HepG2 (cell line): ENCODE measurements at regions not wholly inside any gene's neighbourhood (a gene's known extent, or its start where the extent isn't known, plus 50 kb on each side); places are given as distances from the start of the nearest gene placed in this dataset.

Experiments
- ATAC-seq: fragments of 200-7000 bp; cut with Tn5 transposase; 3 replicates; pipeline ENCODE4 v1.9.1; 2020; ENCODE audit warnings: mild to moderate bottlenecking, moderate library complexity
- BruUV-seq: library from RNA; stranded (reverse); fragments of 400-500 nt; replicated peaks from 2 replicates; lab custom pipeline; 2021; lab: Mats Ljungman, UMichigan
- CTCF ChIA-PET: fragments of 300-600 bp; formaldehyde crosslinking; extraction: SDS; loops from one replicate; lab custom pipeline; 2021; ENCODE audit warnings: low total read pairs, inconsistent platforms, low intra/inter-chr PET ratio; lab: Yijun Ruan, JAX
- POLR2A ChIA-PET: fragments of 350-600 bp; sonication (Branson Sonifier 250); formaldehyde crosslinking; loops from one replicate; lab custom pipeline; 2020; ENCODE audit warnings: antibody characterized with exemption, inconsistent platforms; lab: Yijun Ruan, JAX
- DNase-seq: peaks from one replicate; pipeline ENCODE4 v3.0.0-alpha.2; 2015; ENCODE audit warnings: low spot score
- FAIRE-seq: peaks from 3 replicates; lab custom pipeline; 2011; peaks lifted over from hg19 to GRCh38; lab: Jason Lieb, UNC
- H2AFZ ChIP-seq: one replicate; pipeline ENCODE4 v1.6.1; 2011; ENCODE audit warnings: low read length, inconsistent platforms
- H3K27ac ChIP-seq: fragments of 300-600 bp; 3 replicates; pipeline ENCODE4 v1.8.0; 2011; ENCODE audit warnings: mixed run types, mild to moderate bottlenecking, mixed read lengths, low read length, inconsistent platforms; ENCODE audit not compliant: insufficient read depth; ENCODE audit errors: extremely low read length
- H3K27me3 ChIP-seq, 2 experiments: fragments of 200-600 bp in 1 of 2; 2 replicates in 1 of 2; 3 replicates in 1 of 2; pipeline versions ENCODE4 v1.6.0 to v1.8.0; 2011; ENCODE audit warnings: low read length in 2 of 2, mild to moderate bottlenecking in 2 of 2, moderate library complexity in 2 of 2, inconsistent platforms in 1 of 2; ENCODE audit not compliant: insufficient read depth in 2 of 2, control insufficient read depth in 1 of 2
- H3K36me3 ChIP-seq, 2 experiments: fragments of 200-600 bp in 1 of 2; replicated peaks in 1 of 2; 2 replicates in 1 of 2; 3 replicates in 1 of 2; pipeline versions ENCODE4 v1.5.1 to v1.8.0; 2011; ENCODE audit warnings: low read length in 2 of 2, inconsistent platforms in 1 of 2; ENCODE audit not compliant: insufficient read depth in 2 of 2, control insufficient read depth in 1 of 2
- H3K4me1 ChIP-seq: 2 replicates; pipeline ENCODE4 v1.5.1; 2012; ENCODE audit warnings: low read length, inconsistent platforms; ENCODE audit not compliant: insufficient read depth
- H3K4me2 ChIP-seq: 2 replicates; pipeline ENCODE4 v1.6.0; 2011; ENCODE audit warnings: low read depth, low read length, inconsistent platforms
- H3K4me3 ChIP-seq, 3 experiments: fragments of 200-600 bp in 1 of 3; sonication (generic), shearing (Covaris generic) in 1 of 3; replicated peaks in 1 of 3; 2 replicates each; pipeline ENCODE4 v1.5.1; 2011 to 2016; ENCODE audit warnings: low read length in 3 of 3, inconsistent platforms in 2 of 3, low read depth in 2 of 3, mild to moderate bottlenecking in 2 of 3, control low read depth in 1 of 3, mixed read lengths in 1 of 3; ENCODE audit not compliant: insufficient read depth in 1 of 3
- H3K79me2 ChIP-seq: one replicate; pipeline ENCODE4 v1.6.1; 2011; ENCODE audit warnings: low read length, inconsistent platforms; ENCODE audit not compliant: insufficient read depth
- H3K9ac ChIP-seq: 2 replicates; pipeline ENCODE4 v1.6.0; 2011; ENCODE audit warnings: mild to moderate bottlenecking, low read depth, low read length, inconsistent platforms; ENCODE audit not compliant: insufficient read depth
- H3K9me3 ChIP-seq: 2 replicates; pipeline ENCODE4 v1.5.1; 2012; ENCODE audit warnings: mild to moderate bottlenecking, low read length
- H4K20me1 ChIP-seq: 2 replicates; pipeline ENCODE4 v1.6.0; 2011; ENCODE audit warnings: inconsistent platforms, mild to moderate bottlenecking, low read length, moderate library complexity; ENCODE audit not compliant: insufficient read depth
- ARNTL ChIP-seq: sonication (generic); formaldehyde crosslinking; IDR thresholded peaks from 2 replicates; pipeline ENCODE4 v1.4.0; 2020; ENCODE audit warnings: mild to moderate bottlenecking, missing genetic modification reagents
- EP300 ChIP-seq, 3 experiments: sonication (generic) in 1 of 3; formaldehyde crosslinking in 1 of 3; IDR thresholded peaks; 2 replicates each; pipeline versions ENCODE4 v1.5.1 to v1.6.1; 2011 to 2020; ENCODE audit warnings: low read depth in 2 of 3, low read length in 2 of 3, borderline replicate concordance in 1 of 3, improper control_type of control experiment in 1 of 3, mild to moderate bottlenecking in 1 of 3, missing genetic modification reagents in 1 of 3, moderate library complexity in 1 of 3
- FOXJ3 ChIP-seq: sonication (generic); formaldehyde crosslinking; IDR thresholded peaks from 2 replicates; pipeline ENCODE4 v1.4.0; 2020; ENCODE audit warnings: missing genetic modification reagents, mild to moderate bottlenecking, borderline replicate concordance
- HHEX ChIP-seq: IDR thresholded peaks from 2 replicates; pipeline ENCODE4 v1.6.1; 2016; ENCODE audit warnings: control low read depth
- HOXD1 ChIP-seq: sonication (generic); formaldehyde crosslinking; IDR thresholded peaks from 2 replicates; pipeline ENCODE4 v1.5.0; 2020; ENCODE audit warnings: missing genetic modification reagents
- KLF13 ChIP-seq: sonication (generic); formaldehyde crosslinking; IDR thresholded peaks from 2 replicates; pipeline ENCODE4 v1.4.0; 2020; ENCODE audit warnings: mild to moderate bottlenecking, missing genetic modification reagents
- NFE2L1 ChIP-seq: sonication (generic); formaldehyde crosslinking; IDR thresholded peaks from 2 replicates; pipeline ENCODE4 v1.4.0; 2020; ENCODE audit warnings: missing genetic modification reagents, mild to moderate bottlenecking, borderline replicate concordance
- NFIC ChIP-seq: IDR thresholded peaks from 2 replicates; pipeline ENCODE4 v1.6.1; 2012; ENCODE audit warnings: mild to moderate bottlenecking, low read length, inconsistent platforms
- NR3C1 ChIP-seq: sonication (generic); formaldehyde crosslinking; IDR thresholded peaks from 2 replicates; pipeline ENCODE4 v1.4.0; 2020; ENCODE audit warnings: missing genetic modification reagents
- PCBP2 ChIP-seq: fragments of 200-400 bp; formaldehyde crosslinking; optimal IDR thresholded peaks from 2 replicates; pipeline ENCODE3; 2018; ENCODE audit warnings: low read length, low read depth; ENCODE audit not compliant: poor library complexity, severe bottlenecking
- POLR2AphosphoS5 ChIP-seq: IDR thresholded peaks from 2 replicates; pipeline ENCODE4 v1.6.1; 2012; ENCODE audit warnings: low read depth, low read length
- SETDB1 ChIP-seq: sonication (generic); formaldehyde crosslinking; IDR thresholded peaks from 2 replicates; pipeline ENCODE4 v1.5.1; 2020; ENCODE audit warnings: missing genetic modification reagents, mild to moderate bottlenecking, borderline replicate concordance
- ZNF549 ChIP-seq: sonication (generic); formaldehyde crosslinking; IDR thresholded peaks from 2 replicates; pipeline ENCODE4 v1.5.0; 2020; ENCODE audit warnings: missing genetic modification reagents
- ZNF570 ChIP-seq: sonication (generic); formaldehyde crosslinking; IDR thresholded peaks from 2 replicates; pipeline ENCODE4 v1.4.0; 2020; ENCODE audit warnings: mild to moderate bottlenecking, missing genetic modification reagents, borderline replicate concordance
- ZNF572 ChIP-seq: sonication (generic); formaldehyde crosslinking; IDR thresholded peaks from 2 replicates; pipeline ENCODE4 v1.5.1; 2020; ENCODE audit warnings: mild to moderate bottlenecking, missing genetic modification reagents
- WGBS: methylation state at CpG from one replicate; pipeline ENCODE4 v1.1.6; 2017; ENCODE audit warnings: low lambda C conversion rate; 5-methylcytosine and 5-hydroxymethylcytosine counted together
- in situ Hi-C: cut with HindIII; loops from 2 replicates; pipeline ENCODE4 v1.10.0; 2017; ENCODE audit warnings: low pct_unique_long_range_greater_than_20kb; ENCODE audit not compliant: extremely low pct_ligation_motif_present
- intact Hi-C: fragments of 100-400 bp; cut with micrococcal nuclease; formaldehyde crosslinking; loops from one replicate; pipeline ENCODE4 v1.10.0; 2022; ENCODE audit not compliant: unreplicated experiment

DNA sequence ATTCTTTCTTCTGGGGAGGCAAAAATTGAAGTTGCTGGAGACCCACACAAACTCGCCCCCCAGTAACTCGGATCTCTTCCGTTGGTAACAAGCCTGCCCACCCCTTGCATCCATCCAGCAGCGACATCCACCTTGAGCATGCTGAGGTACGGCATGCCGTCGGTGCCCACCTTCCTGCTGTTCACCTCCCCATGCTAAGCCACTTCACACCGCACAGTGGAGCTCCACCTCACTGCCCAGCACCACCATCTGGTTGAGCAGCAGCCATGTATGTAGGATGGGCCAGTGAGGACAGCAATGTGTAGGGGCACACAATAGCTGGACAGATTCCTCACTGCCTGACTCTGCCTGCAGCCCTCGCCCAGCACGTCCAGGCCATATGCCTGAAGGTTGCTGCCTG is 138.1 kb upstream of the ZNF92 start (continued):
- TF ChIP-seq HOXD1 (CRISPR knock-in tag) (no peak), PCBP2 (no peak), ZNF549 (no peak), ZNF570 (CRISPR knock-in tag) (no peak), NFIC (no peak)

DNA sequence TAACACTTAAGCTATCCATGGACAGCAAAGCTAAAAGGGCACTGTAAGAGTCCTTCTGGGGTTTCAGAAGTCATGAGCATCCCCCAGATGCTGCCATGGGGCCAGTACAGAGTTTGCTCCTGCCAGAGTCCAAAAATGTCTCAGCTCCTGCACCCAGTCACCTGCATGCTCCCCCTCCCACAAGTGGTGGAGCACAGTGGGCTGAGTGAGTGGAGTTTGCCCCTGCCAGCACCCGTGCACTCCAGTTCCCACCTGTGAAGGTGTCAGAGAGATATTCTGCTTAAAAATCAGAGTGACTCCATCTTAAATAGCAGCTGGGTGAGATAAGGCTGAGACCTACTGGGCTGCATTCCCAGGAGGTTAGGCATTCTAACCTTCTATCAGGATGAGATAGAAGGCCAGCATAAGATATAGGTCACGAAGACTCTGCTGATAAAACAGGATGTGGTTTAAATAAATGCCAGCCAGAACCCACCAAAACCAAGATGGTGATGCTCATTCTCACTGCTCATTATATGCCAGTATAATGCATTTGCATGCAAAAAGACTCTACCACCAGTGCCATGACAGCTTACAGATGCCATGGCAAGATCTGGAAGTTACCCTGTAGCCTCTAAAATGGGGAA is 140.1 kb upstream of the ZNF92 start:
- ATAC-seq, result no peak
- no peak for FAIRE-seq
- in situ Hi-C loops, result no loop called here

More for the DNA sequence above, 140.1 kb upstream of the ZNF92 start:
- no peaks in the 10 kb centered on the region for H4K20me1 ChIP-seq
- intact Hi-C loops, result no loop called here
- TF ChIP-seq ARNTL (CRISPR knock-in tag) (no peak), ZNF572 (CRISPR knock-in tag) (no peak), POLR2AphosphoS5 (no peak), SETDB1 (CRISPR knock-in tag) (no peak), KLF13 (CRISPR knock-in tag) (no peak), EP300 (IDR thresholded peaks at IDR 0.05; ENCODE audit: low read depth in 2 of 2, low read length in 2 of 2) (no peak), EP300 (CRISPR knock-in tag; IDR thresholded peaks at IDR 0.05; ENCODE audit: borderline replicate concordance) (no peak), HHEX (no peak), NR3C1 (CRISPR knock-in tag) (no peak), NFE2L1 (CRISPR knock-in tag) (no peak), FOXJ3 (no peak)
- TF ChIP-seq, all 625 proteins: peak for 0
- CTCF ChIA-PET, result no interaction called here
- Histone ChIP-seq H3K27ac (no peak overlapping the region), H2AFZ (no peak overlapping the region), H3K9ac (no peak overlapping the region), H3K9me3 (no peaks in the 10 kb centered on the region), H3K36me3 (no peaks in the 10 kb centered on the region), H3K4me2 (no peak overlapping the region), H3K79me2 (no peaks in the 10 kb centered on the region), H3K27me3 (peaks cover 0 to 5% of the 10 kb centered on the region in 2 experiments; a peak in 2 of 5 replicates), H3K4me1 (peaks cover 16% of the 10 kb centered on the region), H3K4me3 (no peak overlapping the region)
- WGBS, result 0% methylated on average over 2 of the region's 2 CpGs
- POLR2A ChIA-PET, result no interaction called here
- DNase-seq, result no peak
- no TSS peak for BruUV-seq
